ENCODE measurements at regions not wholly inside any gene's neighbourhood (a gene's known extent, or its start where the extent isn't known, plus 50 kb on each side); places are given as distances from the start of the nearest gene placed in this dataset.
"Not testable (repeated sequence)": the region's sequence is repeated elsewhere in the genome, so short reads cannot be mapped to it uniquely, and the experiment has no call there.

GRCh38 chr14:40467969-40468368 lies 1035.7 kb upstream of the FBXO33 start:
- DNase-seq, result no peak

- DNase-seq, result no peak
Observed at GRCh38 chr14:40464531-40464930, 1032.3 kb upstream of the FBXO33 start.

GRCh38 chr14:40463886-40464285 lies 1031.7 kb upstream of the FBXO33 start:
- no peak for DNase-seq

GRCh38 chr14:40452674-40453073 lies 1020.4 kb upstream of the FBXO33 start:
- DNase-seq, result no peak

GRCh38 chr14:40447017-40447416 lies 1014.8 kb upstream of the FBXO33 start:
- DNase-seq, result no peak

- DNase-seq, result no peak
Observed at GRCh38 chr14:40445020-40445419, 1012.8 kb upstream of the FBXO33 start.

GRCh38 chr14:40436551-40436950 lies 1004.3 kb upstream of the FBXO33 start:
- DNase-seq, result no peak

- no peak for DNase-seq
Observed at GRCh38 chr14:40417777-40418401, 985.7 kb upstream of the FBXO33 start.

- no peak for DNase-seq
Observed at GRCh38 chr14:40416565-40416964, 984.3 kb upstream of the FBXO33 start.

- DNase-seq, result no peak
Observed at GRCh38 chr14:40414386-40414785, 982.2 kb upstream of the FBXO33 start.

GRCh38 chr14:40413136-40413535 lies 980.9 kb upstream of the FBXO33 start:
- DNase-seq, result no peak

GRCh38 chr14:40410708-40411107 lies 978.5 kb upstream of the FBXO33 start:
- no peak for DNase-seq

GRCh38 chr14:40402957-40403356 lies 970.7 kb upstream of the FBXO33 start:
- DNase-seq, result no peak

GRCh38 chr14:40398981-40399380 lies 966.7 kb upstream of the FBXO33 start:
- DNase-seq, result no peak

- no peak for DNase-seq
Observed at GRCh38 chr14:40394634-40395340, 962.6 kb upstream of the FBXO33 start.

- DNase-seq, result no peak
Observed at GRCh38 chr14:40393143-40393542, 960.9 kb upstream of the FBXO33 start.

GRCh38 chr14:40386433-40386832 lies 954.2 kb upstream of the FBXO33 start:
- no peak for DNase-seq

- DNase-seq, result no peak
Observed at GRCh38 chr14:40374221-40374620, 942.0 kb upstream of the FBXO33 start.

- no peak for DNase-seq
Observed at GRCh38 chr14:40371011-40371410, 938.8 kb upstream of the FBXO33 start.

- no peak for DNase-seq
Observed at GRCh38 chr14:40368314-40368713, 936.1 kb upstream of the FBXO33 start.

GRCh38 chr14:40367717-40368116 lies 935.5 kb upstream of the FBXO33 start:
- no peak for DNase-seq

- DNase-seq, result no peak
Observed at GRCh38 chr14:40365305-40365704, 933.1 kb upstream of the FBXO33 start.

GRCh38 chr14:40362856-40363255 lies 930.6 kb upstream of the FBXO33 start:
- DNase-seq, result no peak

GRCh38 chr14:40354754-40355153 lies 922.5 kb upstream of the FBXO33 start:
- DNase-seq, result no peak

- DNase-seq, result not testable (repeated sequence)
Observed at GRCh38 chr14:40348104-40348503, 915.9 kb upstream of the FBXO33 start.
